ENCODE measurements at regions not wholly inside any gene's neighbourhood (a gene's known extent, or its start where the extent isn't known, plus 50 kb on each side); places are given as distances from the start of the nearest gene placed in this dataset.

DNA sequence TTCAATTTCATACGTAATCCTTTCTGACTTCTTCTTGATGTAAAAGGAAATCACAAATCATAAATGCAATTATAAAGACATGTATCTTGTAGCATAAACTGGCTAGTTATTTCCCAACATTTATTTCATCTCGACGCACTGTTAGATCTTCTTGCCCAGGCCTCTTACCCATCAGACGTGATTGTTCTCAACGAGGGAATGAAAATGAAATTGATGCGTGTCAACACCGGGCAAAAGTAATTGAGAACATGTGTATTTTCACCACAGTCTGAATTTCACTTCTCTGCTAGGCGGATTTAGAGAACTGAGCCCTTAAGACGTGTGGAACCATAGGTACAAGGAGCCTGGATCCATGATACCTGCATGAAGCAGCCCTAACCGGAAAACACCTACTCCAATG, 519.7 kb downstream of the KCNT2 start:
- TF ChIP-seq, protein P1, sequence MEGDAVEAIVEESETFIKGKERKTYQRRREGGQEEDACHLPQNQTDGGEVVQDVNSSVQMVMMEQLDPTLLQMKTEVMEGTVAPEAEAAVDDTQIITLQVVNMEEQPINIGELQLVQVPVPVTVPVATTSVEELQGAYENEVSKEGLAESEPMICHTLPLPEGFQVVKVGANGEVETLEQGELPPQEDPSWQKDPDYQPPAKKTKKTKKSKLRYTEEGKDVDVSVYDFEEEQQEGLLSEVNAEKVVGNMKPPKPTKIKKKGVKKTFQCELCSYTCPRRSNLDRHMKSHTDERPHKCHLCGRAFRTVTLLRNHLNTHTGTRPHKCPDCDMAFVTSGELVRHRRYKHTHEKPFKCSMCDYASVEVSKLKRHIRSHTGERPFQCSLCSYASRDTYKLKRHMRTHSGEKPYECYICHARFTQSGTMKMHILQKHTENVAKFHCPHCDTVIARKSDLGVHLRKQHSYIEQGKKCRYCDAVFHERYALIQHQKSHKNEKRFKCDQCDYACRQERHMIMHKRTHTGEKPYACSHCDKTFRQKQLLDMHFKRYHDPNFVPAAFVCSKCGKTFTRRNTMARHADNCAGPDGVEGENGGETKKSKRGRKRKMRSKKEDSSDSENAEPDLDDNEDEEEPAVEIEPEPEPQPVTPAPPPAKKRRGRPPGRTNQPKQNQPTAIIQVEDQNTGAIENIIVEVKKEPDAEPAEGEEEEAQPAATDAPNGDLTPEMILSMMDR (IDR thresholded peaks at IDR 0.05): no peak
- TF ChIP-seq POLR2A (IDR thresholded peaks at IDR 0.05): no peak

Measured in thyroid gland (tissue), 4 donors.